HEK293 (cell line): ENCODE measurements at regions not wholly inside any gene's neighbourhood (a gene's known extent, or its start where the extent isn't known, plus 50 kb on each side); places are given as distances from the start of the nearest gene placed in this dataset.

ENCODE experiments used
- CTCF ChIA-PET: fragments of 350-600 bp; formaldehyde crosslinking; extraction: SDS; loops from one replicate; lab custom pipeline; 2021; ENCODE audit warnings: antibody characterized with exemption; lab: Yijun Ruan, JAX
- POLR2A ChIA-PET: fragments of 300-600 bp; formaldehyde crosslinking; extraction: SDS; loops from one replicate; lab custom pipeline; 2020; ENCODE audit warnings: antibody characterized with exemption, inconsistent platforms; lab: Yijun Ruan, JAX
- H3K27ac ChIP-seq: fragments of 200-500 bp; sonication (Bioruptor generic); 2 replicates; pipeline ENCODE4 v1.5.1; 2014; ENCODE audit warnings: low read depth, low read length, control low read depth, inconsistent platforms; ENCODE audit errors: extremely low read depth
- H3K36me3 ChIP-seq, 2 experiments: fragments of 200-500 bp in 1 of 2; sonication (Bioruptor generic) in 1 of 2; 1 replicate in 1 of 2; 2 replicates in 1 of 2; pipeline ENCODE4 v1.5.1; 2014 to 2017; ENCODE audit warnings: inconsistent platforms in 2 of 2, low read length in 2 of 2; ENCODE audit not compliant: control insufficient read depth in 2 of 2, insufficient read depth in 1 of 2
- H3K4me1 ChIP-seq: fragments of 200-500 bp; sonication (Bioruptor generic); 2 replicates; pipeline ENCODE4 v1.5.1; 2014; ENCODE audit warnings: mild to moderate bottlenecking, low read length, inconsistent platforms; ENCODE audit not compliant: control insufficient read depth, insufficient read depth
- H3K4me3 ChIP-seq: 2 replicates; pipeline ENCODE4 v1.5.1; 2011; ENCODE audit warnings: low read depth, mild to moderate bottlenecking, control low read depth, low read length, moderate library complexity
- H3K9me3 ChIP-seq: fragments of 200-500 bp; sonication (Bioruptor generic); 2 replicates; pipeline ENCODE4 v1.5.1; 2014; ENCODE audit warnings: low read depth, low read length, inconsistent platforms; ENCODE audit not compliant: control insufficient read depth, insufficient read depth
- ATF2 ChIP-seq: fragments of 450-650 bp; formaldehyde crosslinking; IDR thresholded peaks from 2 replicates; pipeline ENCODE4 v1.5.1; 2016; ENCODE audit warnings: missing biosample characterization, missing genetic modification characterization, low read depth
- BCL6B ChIP-seq: fragments of 450-650 bp; formaldehyde crosslinking; IDR thresholded peaks from 2 replicates; pipeline ENCODE4 v1.5.1; 2017; ENCODE audit warnings: missing biosample characterization, missing genetic modification characterization
- FEZF1 ChIP-seq: fragments of 450-650 bp; formaldehyde crosslinking; IDR thresholded peaks from 2 replicates; pipeline ENCODE4 v1.5.1; 2016; ENCODE audit warnings: missing biosample characterization, missing genetic modification characterization
- GLI4 ChIP-seq: fragments of 450-650 bp; formaldehyde crosslinking; IDR thresholded peaks from 2 replicates; pipeline ENCODE4 v1.5.1; 2016; ENCODE audit warnings: missing biosample characterization, missing genetic modification characterization
- IKZF3 ChIP-seq: fragments of 450-650 bp; IDR thresholded peaks from 2 replicates; pipeline ENCODE4 v1.5.0; 2018; ENCODE audit warnings: missing biosample characterization, mild to moderate bottlenecking, missing genetic modification characterization, moderate library complexity
- KLF17 ChIP-seq: fragments of 450-650 bp; formaldehyde crosslinking; IDR thresholded peaks from 2 replicates; pipeline ENCODE4 v1.5.1; 2016; ENCODE audit warnings: missing biosample characterization, missing genetic modification characterization
- OVOL3 ChIP-seq: fragments of 450-650 bp; formaldehyde crosslinking; IDR thresholded peaks from 2 replicates; pipeline ENCODE4 v1.5.1; 2016; ENCODE audit warnings: missing biosample characterization, missing genetic modification characterization
- PRDM10 ChIP-seq: fragments of 450-650 bp; formaldehyde crosslinking; IDR thresholded peaks from 2 replicates; pipeline ENCODE4 v1.5.1; 2016; ENCODE audit warnings: missing biosample characterization, missing genetic modification characterization
- ZNF239 ChIP-seq: fragments of 450-650 bp; formaldehyde crosslinking; IDR thresholded peaks from 2 replicates; pipeline ENCODE4 v1.5.1; 2016; ENCODE audit warnings: missing biosample characterization, missing genetic modification characterization
- ZNF362 ChIP-seq: fragments of 450-650 bp; formaldehyde crosslinking; IDR thresholded peaks from 2 replicates; pipeline ENCODE4 v1.5.1; 2016; ENCODE audit warnings: missing biosample characterization, missing genetic modification characterization
- ZNF423 ChIP-seq: fragments of 450-650 bp; formaldehyde crosslinking; IDR thresholded peaks from 2 replicates; pipeline ENCODE4 v1.5.1; 2016; ENCODE audit warnings: missing biosample characterization, missing genetic modification characterization
- ZNF433 ChIP-seq: fragments of 450-650 bp; formaldehyde crosslinking; IDR thresholded peaks from 2 replicates; pipeline ENCODE4 v1.5.1; 2016; ENCODE audit warnings: missing biosample characterization, missing genetic modification characterization, low read depth
- ZNF621 ChIP-seq: fragments of 450-650 bp; formaldehyde crosslinking; IDR thresholded peaks from 2 replicates; pipeline ENCODE4 v1.5.1; 2017; ENCODE audit warnings: missing biosample characterization, missing genetic modification characterization
- ZNF747 ChIP-seq: fragments of 450-650 bp; formaldehyde crosslinking; IDR thresholded peaks from 2 replicates; pipeline ENCODE4 v1.5.1; 2016; ENCODE audit warnings: missing biosample characterization, missing genetic modification characterization
- ZNF785 ChIP-seq: fragments of 450-650 bp; formaldehyde crosslinking; IDR thresholded peaks from 2 replicates; pipeline ENCODE4 v1.5.1; 2016; ENCODE audit warnings: missing biosample characterization, missing genetic modification characterization
- ZNF791 ChIP-seq: fragments of 450-650 bp; formaldehyde crosslinking; IDR thresholded peaks from 2 replicates; pipeline ENCODE4 v1.5.1; 2016; ENCODE audit warnings: missing biosample characterization, missing genetic modification characterization
- ZXDB ChIP-seq: fragments of 450-650 bp; formaldehyde crosslinking; IDR thresholded peaks from 2 replicates; pipeline ENCODE4 v1.5.1; 2016; ENCODE audit warnings: missing biosample characterization, missing genetic modification characterization
- TF ChIP-seq, protein P1 (sequence below): fragments of 450-650 bp; formaldehyde crosslinking; IDR thresholded peaks from 2 replicates; pipeline ENCODE4 v1.5.1; 2016; ENCODE audit warnings: missing biosample characterization, missing genetic modification characterization
- TF ChIP-seq, protein P2 (sequence below): sonication (generic); formaldehyde crosslinking; IDR thresholded peaks from 2 replicates; pipeline ENCODE4 v1.8.1; 2022; ENCODE audit warnings: mild to moderate bottlenecking, moderate library complexity, missing genetic modification reagents

DNA sequence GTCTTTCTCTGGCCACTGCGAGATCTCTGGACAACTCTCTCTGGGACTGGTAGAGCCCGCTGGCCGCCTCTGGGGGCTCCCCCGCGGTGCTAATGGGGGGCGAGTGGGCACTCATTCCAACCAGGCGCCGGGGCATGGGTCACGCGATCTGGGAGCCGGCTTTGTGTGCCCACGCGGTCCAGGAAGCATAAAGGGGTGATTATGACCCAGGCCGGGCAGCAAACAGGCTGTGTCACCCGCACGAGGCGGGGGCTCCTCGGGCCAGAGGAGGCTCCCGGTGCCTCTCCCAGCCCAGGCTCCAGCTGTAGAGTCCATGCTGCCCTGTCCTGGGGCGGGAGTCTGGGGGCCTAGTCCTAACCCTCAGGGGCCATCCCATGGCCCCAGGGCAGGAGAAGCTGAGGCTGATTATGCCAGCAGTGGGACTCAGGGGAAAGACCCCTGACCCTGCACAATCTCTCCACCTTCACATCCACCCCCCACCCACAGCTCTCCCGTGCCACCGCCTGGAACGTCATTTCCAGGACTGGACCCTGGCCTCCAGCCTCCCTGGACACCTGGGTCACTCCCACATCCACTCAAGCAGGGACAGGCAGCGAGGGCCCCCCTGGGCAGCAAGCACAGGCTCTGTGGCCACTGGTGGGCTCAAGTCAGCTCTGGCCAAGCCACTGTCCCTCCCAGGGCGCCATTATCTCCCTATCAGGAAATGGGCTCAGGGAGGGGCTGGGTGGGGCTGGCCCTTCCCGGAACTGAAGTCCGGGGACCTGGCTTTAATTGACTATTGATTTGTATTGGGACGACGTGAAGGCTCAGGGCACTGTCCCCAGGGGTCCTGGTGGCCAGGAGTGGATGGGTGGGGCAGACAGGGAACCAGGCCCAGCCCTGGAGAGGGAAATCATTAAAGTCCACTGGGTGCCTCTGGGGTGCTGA is 50.0 kb downstream of the PTPRS start:
- CTCF ChIA-PET = interaction anchor here (0.6 kb wide), 2 partner anchors 65 to 245 kb away, joined by 3 to 5 read pairs; no protein-coding TSS in a partner anchor
- Histone ChIP-seq H3K27ac (no peak overlapping the region), H3K4me1 (peaks cover 2% of the 10 kb centered on the region; the same call in 1 of the 2 replicates), H3K36me3 (peaks cover 0 to 9% of the 10 kb centered on the region in 2 experiments; a peak in 1 of 3 replicates), H3K9me3 (no peaks in the 10 kb centered on the region), H3K4me3 (no peak overlapping the region)
- TF ChIP-seq ZNF747 (tag by site-specific recombination) (no peak), PRDM10 (tag by site-specific recombination) (no peak), ZNF423 (tag by site-specific recombination) (no peak), KLF17 (tag by site-specific recombination) (no peak), BCL6B (tag by site-specific recombination) (no peak), ZNF621 (no peak), ZXDB (tag by site-specific recombination) (no peak), ATF2 (no peak), OVOL3 (tag by site-specific recombination) (no peak), GLI4 (no peak), FEZF1 (tag by site-specific recombination) (no peak), ZNF785 (no peak), ZNF362 (no peak), ZNF239 (tag by site-specific recombination) (no peak), IKZF3 (no peak), ZNF791 (tag by site-specific recombination) (no peak), ZNF433 (tag by site-specific recombination) (no peak)
- TF ChIP-seq, protein P1, sequence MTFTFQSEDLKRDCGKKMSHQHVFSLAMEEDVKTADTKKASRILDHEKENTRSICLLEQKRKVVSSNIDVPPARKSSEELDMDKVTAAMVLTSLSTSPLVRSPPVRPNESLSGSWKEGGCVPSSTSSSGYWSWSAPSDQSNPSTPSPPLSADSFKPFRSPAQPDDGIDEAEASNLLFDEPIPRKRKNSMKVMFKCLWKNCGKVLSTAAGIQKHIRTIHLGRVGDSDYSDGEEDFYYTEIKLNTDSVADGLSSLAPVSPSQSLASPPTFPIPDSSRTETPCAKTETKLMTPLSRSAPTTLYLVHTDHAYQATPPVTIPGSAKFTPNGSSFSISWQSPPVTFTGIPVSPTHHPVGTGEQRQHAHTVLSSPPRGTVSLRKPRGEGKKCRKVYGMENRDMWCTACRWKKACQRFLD (tag by site-specific recombination) = no peak
- TF ChIP-seq, protein P2, sequence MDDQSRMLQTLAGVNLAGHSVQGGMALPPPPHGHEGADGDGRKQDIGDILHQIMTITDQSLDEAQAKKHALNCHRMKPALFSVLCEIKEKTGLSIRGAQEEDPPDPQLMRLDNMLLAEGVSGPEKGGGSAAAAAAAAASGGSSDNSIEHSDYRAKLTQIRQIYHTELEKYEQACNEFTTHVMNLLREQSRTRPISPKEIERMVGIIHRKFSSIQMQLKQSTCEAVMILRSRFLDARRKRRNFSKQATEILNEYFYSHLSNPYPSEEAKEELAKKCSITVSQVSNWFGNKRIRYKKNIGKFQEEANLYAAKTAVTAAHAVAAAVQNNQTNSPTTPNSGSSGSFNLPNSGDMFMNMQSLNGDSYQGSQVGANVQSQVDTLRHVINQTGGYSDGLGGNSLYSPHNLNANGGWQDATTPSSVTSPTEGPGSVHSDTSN (CRISPR knock-in tag) = no peak
- POLR2A ChIA-PET = no interaction called here
